Ovary (tissue), 7 donors: ENCODE measurements at regions not wholly inside any gene's neighbourhood (a gene's known extent, or its start where the extent isn't known, plus 50 kb on each side); places are given as distances from the start of the nearest gene placed in this dataset.

Source experiments
- DNase-seq, 5 donors: peaks; one replicate each; pipeline ENCODE4 v3.0.0-alpha.2; 2019 to 2020
- H3K27ac ChIP-seq, 2 donors: fragments of 200-600 bp; one replicate each; pipeline versions ENCODE4 v1.5.1 to v1.8.0; 2019 to 2022
- H3K27me3 ChIP-seq: fragments of 200-600 bp; one replicate; pipeline ENCODE4 v1.8.0; 2022
- H3K36me3 ChIP-seq: fragments of 200-600 bp; sonication (generic); one replicate; pipeline ENCODE4 v1.5.1; 2019
- H3K4me1 ChIP-seq: one replicate; pipeline ENCODE4 v1.8.1; 2013; ENCODE audit warnings: mild to moderate bottlenecking, moderate library complexity; ENCODE audit not compliant: insufficient read depth
- H3K4me3 ChIP-seq: fragments of 200-600 bp; sonication (generic); one replicate; pipeline ENCODE4 v1.5.1; 2017
- H3K9me3 ChIP-seq, 2 donors: fragments of 200-600 bp in 1 of 2; sonication (generic) in 1 of 2; one replicate each; pipeline versions ENCODE4 v1.5.1 to v1.8.1; 2013 to 2019; ENCODE audit warnings: mild to moderate bottlenecking in 1 of 2, moderate library complexity in 1 of 2
- EP300 ChIP-seq: sonication (generic); formaldehyde crosslinking; IDR thresholded peaks from one replicate; pipeline ENCODE4 v1.6.1; 2017; ENCODE audit warnings: antibody characterized with exemption
- POLR2A ChIP-seq: fragments of 450-650 bp; IDR thresholded peaks from one replicate; pipeline ENCODE4 v1.6.1; 2017; ENCODE audit warnings: antibody characterized with exemption, mild to moderate bottlenecking, moderate library complexity
- WGBS, 3 donors: extraction: QIAGEN DNeasy Blood & Tissue Kit in 1 of 3; methylation state at CpG; one replicate each; pipeline versions ENCODE4 v1.1.5 to v1.1.7; 2013 to 2017; 5-methylcytosine and 5-hydroxymethylcytosine counted together
- intact Hi-C, 4 donors: fragments of 100-400 bp; cut with DNase I; formaldehyde crosslinking; loops; one replicate each; pipeline versions ENCODE4 v1.11.0 to v1.15.1; 2022 to 2023
- TF ChIP-seq, protein P1 (sequence below), 3 donors: fragments of 450-650 bp in 2 of 3; fragments of 200-600 bp in 1 of 3; IDR thresholded peaks; one replicate each; pipeline versions ENCODE4 v1.5.1 to v1.8.0; 2016 to 2022; ENCODE audit warnings: antibody characterized with exemption in 3 of 3, mild to moderate bottlenecking in 1 of 3
- donor health status: DM: no; HTN: no; CAD: no; lungs with moderate emphysema.
- donor health status: DM: no; HTN: no; CAD: no.
- donor health status: Bipolar disorder and iron deficiency.
- donor health status: DM: no; HTN: no; CAD: no.
- donor health status: DM: yes; HTN: yes; CAD: no.

GRCh38 chr2:11940121-11940743 lies 193.8 kb downstream of the LPIN1 start:
- H3K36me3 ChIP-seq: no peaks in the 10 kb centered on the region
- no peaks in the 10 kb centered on the region for H3K27me3 ChIP-seq
- 91 to 95% (median 94%) methylated on average over 3 of the region's 3 CpGs for WGBS, 3 donors
- no peak overlapping the region for H3K4me3 ChIP-seq
- DNase-seq: no peak
- no peaks in the 10 kb centered on the region for H3K9me3 ChIP-seq
- TF ChIP-seq EP300 (no peak), POLR2A (no peak)
- TF ChIP-seq, protein P1, sequence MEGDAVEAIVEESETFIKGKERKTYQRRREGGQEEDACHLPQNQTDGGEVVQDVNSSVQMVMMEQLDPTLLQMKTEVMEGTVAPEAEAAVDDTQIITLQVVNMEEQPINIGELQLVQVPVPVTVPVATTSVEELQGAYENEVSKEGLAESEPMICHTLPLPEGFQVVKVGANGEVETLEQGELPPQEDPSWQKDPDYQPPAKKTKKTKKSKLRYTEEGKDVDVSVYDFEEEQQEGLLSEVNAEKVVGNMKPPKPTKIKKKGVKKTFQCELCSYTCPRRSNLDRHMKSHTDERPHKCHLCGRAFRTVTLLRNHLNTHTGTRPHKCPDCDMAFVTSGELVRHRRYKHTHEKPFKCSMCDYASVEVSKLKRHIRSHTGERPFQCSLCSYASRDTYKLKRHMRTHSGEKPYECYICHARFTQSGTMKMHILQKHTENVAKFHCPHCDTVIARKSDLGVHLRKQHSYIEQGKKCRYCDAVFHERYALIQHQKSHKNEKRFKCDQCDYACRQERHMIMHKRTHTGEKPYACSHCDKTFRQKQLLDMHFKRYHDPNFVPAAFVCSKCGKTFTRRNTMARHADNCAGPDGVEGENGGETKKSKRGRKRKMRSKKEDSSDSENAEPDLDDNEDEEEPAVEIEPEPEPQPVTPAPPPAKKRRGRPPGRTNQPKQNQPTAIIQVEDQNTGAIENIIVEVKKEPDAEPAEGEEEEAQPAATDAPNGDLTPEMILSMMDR (IDR thresholded peaks at IDR 0.05): no peak
- H3K4me1 ChIP-seq: no peaks in the 10 kb centered on the region
- intact Hi-C loops: no loop called here
- no peak overlapping the region for H3K27ac ChIP-seq

- Histone ChIP-seq H3K4me3 (no peak overlapping the region), H3K9me3 (no peaks in the 10 kb centered on the region), H3K36me3 (no peaks in the 10 kb centered on the region), H3K4me1 (no peaks in the 10 kb centered on the region), H3K27me3 (no peaks in the 10 kb centered on the region), H3K27ac (no peak overlapping the region)
- 88 to 89% (median 89%) methylated on average over 4 of the region's 4 CpGs for WGBS, 3 donors
- TF ChIP-seq EP300: no peak
- no peak for DNase-seq
- intact Hi-C loops: no loop called here
Measured at GRCh38 chr2:11940799-11941198, 194.4 kb downstream of the LPIN1 start.

DNA sequence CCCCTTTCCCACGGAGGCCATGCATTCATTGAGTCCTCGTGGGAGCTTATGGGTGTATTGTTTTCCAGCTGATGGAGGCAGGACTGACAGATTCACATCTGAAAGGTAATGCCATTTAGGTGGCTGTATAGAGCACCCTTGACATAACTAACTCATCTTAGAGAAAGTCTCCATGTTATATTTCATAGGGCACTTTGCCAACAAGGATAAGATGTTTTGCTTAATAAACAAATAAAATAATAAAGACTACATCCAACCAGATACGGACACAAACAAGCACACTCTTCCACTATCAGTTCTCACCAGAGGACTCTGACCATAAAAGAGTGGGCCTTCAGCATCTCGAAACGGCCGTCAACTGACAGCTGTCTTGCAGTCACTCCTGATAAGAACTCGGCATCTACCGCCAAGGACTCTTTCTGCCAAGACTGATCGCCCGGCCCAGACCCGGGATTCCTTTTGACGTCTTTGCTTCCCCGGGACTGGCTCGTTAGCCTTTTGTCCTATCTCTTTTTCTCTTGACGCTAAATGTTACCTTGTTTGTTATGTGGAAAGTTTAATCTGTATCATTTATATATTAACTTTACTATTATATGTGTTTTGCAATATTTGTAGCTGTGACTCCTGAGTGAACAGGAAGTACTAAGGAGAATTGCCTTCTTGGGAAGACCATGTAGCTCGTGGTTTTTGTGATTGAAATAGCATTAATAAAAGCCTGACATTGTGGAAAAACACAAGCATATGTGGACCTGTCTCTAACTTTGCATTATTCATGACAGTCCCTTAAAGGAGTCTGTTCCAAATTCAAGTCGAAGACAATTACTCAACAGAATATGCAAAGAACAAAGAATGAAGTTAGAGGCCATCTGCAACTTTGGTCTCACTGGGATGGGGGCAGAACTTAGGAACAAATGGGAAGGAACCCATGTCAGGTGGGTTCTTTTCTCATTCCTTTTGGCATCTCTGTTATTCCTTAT lies 195.1 kb downstream of the LPIN1 start:
- intact Hi-C loops: no loop called here
- WGBS, 3 donors: 54 to 77% (median 56%) methylated on average over 17 of the region's 17 CpGs

GRCh38 chr2:11942178-11942569 lies 195.7 kb downstream of the LPIN1 start:
- no peaks in the 10 kb centered on the region for H3K27me3 ChIP-seq
- no peak overlapping the region for H3K4me3 ChIP-seq
- no peaks in the 10 kb centered on the region for H3K36me3 ChIP-seq
- DNase-seq: no peak
- TF ChIP-seq, protein P1 (IDR thresholded peaks at IDR 0.05): no peak
- no peak for TF ChIP-seq EP300
- no peaks in the 10 kb centered on the region for H3K9me3 ChIP-seq
- H3K27ac ChIP-seq: no peak overlapping the region
- WGBS, 3 donors: 89 to 92% (median 91%) methylated on average over 5 of the region's 5 CpGs
- H3K4me1 ChIP-seq: no peaks in the 10 kb centered on the region
- intact Hi-C loops: no loop called here

More for the DNA sequence above, 195.1 kb downstream of the LPIN1 start:
- H3K27ac ChIP-seq: no peak overlapping the region
- H3K36me3 ChIP-seq: no peaks in the 10 kb centered on the region
- H3K27me3 ChIP-seq: no peaks in the 10 kb centered on the region
- H3K4me3 ChIP-seq: no peak overlapping the region
- no peaks in the 10 kb centered on the region for H3K9me3 ChIP-seq
- TF ChIP-seq POLR2A (no peak), EP300 (no peak)
- TF ChIP-seq, protein P1 (IDR thresholded peaks at IDR 0.05): no peak
- no peaks in the 10 kb centered on the region for H3K4me1 ChIP-seq
- DNase-seq: no peak

DNA sequence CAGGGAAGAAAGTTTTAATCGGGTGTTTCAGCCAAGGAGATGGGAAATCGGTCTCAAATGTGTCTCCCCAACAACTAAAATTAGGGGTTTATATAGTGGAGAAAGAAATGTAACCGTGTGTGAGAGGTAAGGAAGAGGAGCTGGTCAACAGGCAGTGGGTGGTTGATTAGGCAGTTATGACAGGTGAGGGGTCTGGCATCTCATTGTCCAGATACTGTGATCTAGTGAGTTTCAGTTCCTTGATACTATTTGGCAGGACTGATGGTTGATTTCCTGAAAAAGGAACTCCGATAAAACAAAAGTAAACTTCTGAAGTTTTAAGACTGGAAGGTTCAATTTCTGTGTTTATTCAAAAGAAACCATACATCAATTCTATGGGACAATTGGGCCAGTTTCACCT lies 197.9 kb downstream of the LPIN1 start:
- Histone ChIP-seq H3K4me1 (no peaks in the 10 kb centered on the region), H3K4me3 (no peak overlapping the region), H3K27me3 (no peaks in the 10 kb centered on the region), H3K27ac (no peak overlapping the region), H3K36me3 (no peaks in the 10 kb centered on the region), H3K9me3 (no peaks in the 10 kb centered on the region)
- WGBS, 3 donors: 84 to 94% (median 90%) methylated on average over 4 of the region's 4 CpGs
- intact Hi-C loops: no loop called here
- DNase-seq: no peak
- TF ChIP-seq, protein P1 (IDR thresholded peaks at IDR 0.05): no peak
